ENCODE measurements at regions not wholly inside any gene's neighbourhood (a gene's known extent, or its start where the extent isn't known, plus 50 kb on each side); places are given as distances from the start of the nearest gene placed in this dataset.
A peak's percentile ranks its signal among the peaks of the same experiment; 100 is the strongest.

- Histone ChIP-seq H3K4me3 (no peak overlapping the region), H3K9me3 (no peaks in the 10 kb centered on the region), H3K4me1 (no peaks in the 10 kb centered on the region), H3K36me3 (no peaks in the 10 kb centered on the region), H3K27me3 (no peaks in the 10 kb centered on the region), H3K27ac (no peak overlapping the region)
- FAIRE-seq (no peak), ATAC-seq (no peak), DNase-seq (no peak)
- intact Hi-C loops (cut with DNase I), result no loop called here
- TF ChIP-seq CTCF (IDR thresholded peaks at IDR 0.05), result no peak
Measured at GRCh38 chr12:9345171-9345570, 137.0 kb upstream of the PZP start.

- intact Hi-C loops (cut with DNase I), result no loop called here
- Histone ChIP-seq H3K4me3 (no peak overlapping the region), H3K9me3 (no peaks in the 10 kb centered on the region), H3K36me3 (no peaks in the 10 kb centered on the region), H3K4me1 (no peaks in the 10 kb centered on the region), H3K27me3 (no peaks in the 10 kb centered on the region), H3K27ac (no peak overlapping the region)
- ATAC-seq (peak in 3 of 4 donors; percentile 30 to 56 (median 40)), DNase-seq (no peak), FAIRE-seq (no peak)
- WGBS, 2 donors, result 8 to 12% methylated on average over 2 of the region's 2 CpGs
- no peak for TF ChIP-seq CTCF (IDR thresholded peaks at IDR 0.05)
Measured at GRCh38 chr12:9344541-9344940, 136.3 kb upstream of the PZP start.

GRCh38 chr12:9343731-9344130 lies 135.5 kb upstream of the PZP start:
- 75 to 81% methylated on average over 3 of the region's 3 CpGs for WGBS, 2 donors
- Histone ChIP-seq H3K36me3 (no peaks in the 10 kb centered on the region), H3K4me1 (no peaks in the 10 kb centered on the region), H3K27ac (no peak overlapping the region), H3K27me3 (no peaks in the 10 kb centered on the region), H3K4me3 (no peak overlapping the region), H3K9me3 (no peaks in the 10 kb centered on the region)
- FAIRE-seq, result no peak
- ATAC-seq, result no peak
- TF ChIP-seq CTCF (IDR thresholded peaks at IDR 0.05), result no peak
- intact Hi-C loops (cut with DNase I), result no loop called here
- DNase-seq, result no peak

- Histone ChIP-seq H3K36me3 (no peaks in the 10 kb centered on the region), H3K4me1 (no peaks in the 10 kb centered on the region), H3K4me3 (no peak overlapping the region), H3K9me3 (no peaks in the 10 kb centered on the region), H3K27me3 (no peaks in the 10 kb centered on the region), H3K27ac (no peak overlapping the region)
- intact Hi-C loops (cut with DNase I), result no loop called here
- FAIRE-seq, result no peak
- no peak for DNase-seq
- WGBS, 2 donors, result 63 to 64% methylated on average over 3 of the region's 3 CpGs
- no peak for TF ChIP-seq CTCF (IDR thresholded peaks at IDR 0.05)
- no peak for ATAC-seq
Measured at GRCh38 chr12:9342614-9343353, 134.6 kb upstream of the PZP start.

GRCh38 chr12:9341260-9341585 lies 133.0 kb upstream of the PZP start:
- ATAC-seq, result no peak
- FAIRE-seq, result no peak
- WGBS, 2 donors, result 78 to 82% methylated on average over 2 of the region's 2 CpGs
- Histone ChIP-seq H3K4me1 (no peaks in the 10 kb centered on the region), H3K36me3 (no peaks in the 10 kb centered on the region), H3K27ac (no peak overlapping the region), H3K9me3 (no peaks in the 10 kb centered on the region), H3K4me3 (no peak overlapping the region), H3K27me3 (no peaks in the 10 kb centered on the region)
- TF ChIP-seq CTCF (IDR thresholded peaks at IDR 0.05), result no peak
- intact Hi-C loops (cut with DNase I), result no loop called here
- DNase-seq, result no peak

Measured in pancreas (tissue), 10 donors.